Osteocyte (in vitro differentiated cells): ENCODE measurements at regions not wholly inside any gene's neighbourhood (a gene's known extent, or its start where the extent isn't known, plus 50 kb on each side); places are given as distances from the start of the nearest gene placed in this dataset.

Source experiments
- DNase-seq: peaks from one replicate; pipeline ENCODE4 v3.0.0; 2021; ENCODE audit warnings: mixed read lengths; ENCODE audit not compliant: unreplicated experiment; ENCODE audit errors: extremely low spot score
- H3K27ac Mint-ChIP-seq: one replicate; pipeline ENCODE4 v1.8.0; 2021; ENCODE audit warnings: mild to moderate bottlenecking, mixed read lengths; ENCODE audit not compliant: unreplicated experiment
- H3K27me3 Mint-ChIP-seq: one replicate; pipeline ENCODE4 v1.8.0; 2021; ENCODE audit warnings: mixed read lengths; ENCODE audit not compliant: unreplicated experiment
- H3K36me3 Mint-ChIP-seq: one replicate; pipeline ENCODE4 v1.8.0; 2021; ENCODE audit warnings: mixed read lengths; ENCODE audit not compliant: unreplicated experiment
- H3K4me1 Mint-ChIP-seq: one replicate; pipeline ENCODE4 v1.8.0; 2021; ENCODE audit warnings: mixed read lengths; ENCODE audit not compliant: unreplicated experiment
- H3K4me3 Mint-ChIP-seq: one replicate; pipeline ENCODE4 v1.8.0; 2021; ENCODE audit warnings: mild to moderate bottlenecking, moderate library complexity, mixed read lengths; ENCODE audit not compliant: unreplicated experiment
- H3K9me3 Mint-ChIP-seq: one replicate; pipeline ENCODE4 v1.8.0; 2021; ENCODE audit warnings: mixed read lengths; ENCODE audit not compliant: unreplicated experiment
- CTCF ChIP-seq: fragments of 200-600 bp; sonication (generic); IDR thresholded peaks from 2 replicates; pipeline ENCODE4 v1.5.0; 2021; ENCODE audit warnings: antibody characterized with exemption, mild to moderate bottlenecking, moderate library complexity

GRCh38 chr7:83782628-83783027, 133.7 kb upstream of the SEMA3E start:
- DNase-seq: no peak
- peaks cover 10% of the 10 kb centered on the region for H3K4me1 Mint-ChIP-seq
- no peak overlapping the region for H3K4me3 Mint-ChIP-seq
- H3K27me3 Mint-ChIP-seq: no peaks in the 10 kb centered on the region
- H3K36me3 Mint-ChIP-seq: no peaks in the 10 kb centered on the region
- no peak overlapping the region for H3K27ac Mint-ChIP-seq
- no peak for TF ChIP-seq CTCF
- no peaks in the 10 kb centered on the region for H3K9me3 Mint-ChIP-seq

GRCh38 chr7:83778073-83778443, 129.1 kb upstream of the SEMA3E start:
- no peaks in the 10 kb centered on the region for H3K36me3 Mint-ChIP-seq
- no peak for DNase-seq
- H3K27me3 Mint-ChIP-seq: no peaks in the 10 kb centered on the region
- peaks cover 8% of the 10 kb centered on the region for H3K4me1 Mint-ChIP-seq
- no peak for TF ChIP-seq CTCF
- H3K27ac Mint-ChIP-seq: no peak overlapping the region
- no peak overlapping the region for H3K4me3 Mint-ChIP-seq
- no peaks in the 10 kb centered on the region for H3K9me3 Mint-ChIP-seq

- H3K9me3 Mint-ChIP-seq: no peaks in the 10 kb centered on the region
- peaks cover 4% of the 10 kb centered on the region for H3K4me1 Mint-ChIP-seq
- no peak for DNase-seq
- no peak overlapping the region for H3K4me3 Mint-ChIP-seq
- no peak for TF ChIP-seq CTCF
- no peaks in the 10 kb centered on the region for H3K27me3 Mint-ChIP-seq
- H3K36me3 Mint-ChIP-seq: no peaks in the 10 kb centered on the region
- no peak overlapping the region for H3K27ac Mint-ChIP-seq
Observed at GRCh38 chr7:83777406-83778072, 128.6 kb upstream of the SEMA3E start.

GRCh38 chr7:83769407-83769806, 120.5 kb upstream of the SEMA3E start:
- Mint-ChIP-seq H3K4me3 (no peak overlapping the region), H3K36me3 (no peaks in the 10 kb centered on the region)

GRCh38 chr7:83751217-83751616, 102.3 kb upstream of the SEMA3E start:
- Mint-ChIP-seq H3K36me3 (no peaks in the 10 kb centered on the region), H3K27ac (no peak overlapping the region), H3K4me1 (peaks cover 8% of the 10 kb centered on the region), H3K27me3 (no peaks in the 10 kb centered on the region), H3K4me3 (no peak overlapping the region), H3K9me3 (peaks cover 4% of the 10 kb centered on the region)
- TF ChIP-seq CTCF: no peak
- DNase-seq: no peak

More at GRCh38 chr7:83769407-83769806, 120.5 kb upstream of the SEMA3E start:
- no peak for DNase-seq
- Mint-ChIP-seq H3K9me3 (no peaks in the 10 kb centered on the region), H3K4me1 (no peaks in the 10 kb centered on the region), H3K27ac (no peak overlapping the region), H3K27me3 (no peaks in the 10 kb centered on the region)
- no peak for TF ChIP-seq CTCF
